H9 (cell line): ENCODE measurements at regions not wholly inside any gene's neighbourhood (a gene's known extent, or its start where the extent isn't known, plus 50 kb on each side); places are given as distances from the start of the nearest gene placed in this dataset.

Source experiments
- DNase-seq: peaks from one replicate; pipeline ENCODE4 v3.0.0-alpha.2; 2017
- H2AFZ ChIP-seq: one replicate; pipeline ENCODE4 v1.6.1; 2013; ENCODE audit warnings: mild to moderate bottlenecking, low read length, control low read depth, moderate library complexity
- H2AK5ac ChIP-seq: 2 replicates; pipeline ENCODE4 v1.6.1; 2013; ENCODE audit warnings: low read length, control low read depth, mixed read lengths; ENCODE audit not compliant: insufficient read length
- H2BK120ac ChIP-seq: one replicate; pipeline ENCODE4 v1.6.1; 2013; ENCODE audit warnings: low read depth, mild to moderate bottlenecking, low read length, control low read depth, inconsistent platforms; ENCODE audit not compliant: poor library complexity, severe bottlenecking
- H2BK12ac ChIP-seq: 2 replicates; pipeline ENCODE4 v1.6.1; 2013; ENCODE audit warnings: low read length, control low read depth, mixed read lengths, low read depth; ENCODE audit not compliant: insufficient read length
- H2BK15ac ChIP-seq: 2 replicates; pipeline ENCODE4 v1.6.1; 2013; ENCODE audit warnings: low read depth, low read length, control low read depth
- H2BK20ac ChIP-seq: one replicate; pipeline ENCODE4 v1.6.1; 2013; ENCODE audit warnings: low read depth, mild to moderate bottlenecking, low read length, control low read depth, inconsistent platforms; ENCODE audit not compliant: poor library complexity, severe bottlenecking
- H2BK5ac ChIP-seq: 2 replicates; pipeline ENCODE4 v1.6.1; 2013; ENCODE audit warnings: low read length, control low read depth, mixed read lengths; ENCODE audit not compliant: insufficient read length
- H3K14ac ChIP-seq: 2 replicates; pipeline ENCODE4 v1.6.1; 2013; ENCODE audit warnings: low read length, control low read depth; ENCODE audit not compliant: insufficient read depth
- H3K18ac ChIP-seq: 2 replicates; pipeline ENCODE4 v1.6.1; 2013; ENCODE audit warnings: low read depth, mild to moderate bottlenecking, mixed read lengths, low read length, control low read depth; ENCODE audit not compliant: insufficient read length
- H3K23ac ChIP-seq: 2 replicates; pipeline ENCODE4 v1.6.1; 2013; ENCODE audit warnings: low read length, control low read depth, mixed read lengths, low read depth; ENCODE audit not compliant: insufficient read length
- H3K23me2 ChIP-seq: 2 replicates; pipeline ENCODE4 v1.6.1; 2013; ENCODE audit warnings: low read depth, mild to moderate bottlenecking, mixed read lengths, low read length, control low read depth; ENCODE audit not compliant: insufficient read length, poor library complexity, severe bottlenecking
- H3K27ac ChIP-seq: 2 replicates; pipeline ENCODE4 v1.5.1; 2013; ENCODE audit warnings: low read length, control low read depth, mixed read lengths, low read depth; ENCODE audit not compliant: insufficient read length
- H3K27me3 ChIP-seq: 2 replicates; pipeline ENCODE4 v1.6.1; 2013; ENCODE audit warnings: low read length, control low read depth, inconsistent platforms; ENCODE audit not compliant: insufficient read depth
- H3K4ac ChIP-seq: 2 replicates; pipeline ENCODE4 v1.6.1; 2013; ENCODE audit warnings: low read depth, mild to moderate bottlenecking, control low read depth, inconsistent platforms, low read length, moderate library complexity
- H3K4me1 ChIP-seq: 2 replicates; pipeline ENCODE4 v1.6.1; 2013; ENCODE audit warnings: low read length, control low read depth, inconsistent platforms; ENCODE audit not compliant: insufficient read depth
- H3K4me2 ChIP-seq: 2 replicates; pipeline ENCODE4 v1.6.1; 2013; ENCODE audit warnings: low read length, control low read depth, mixed read lengths; ENCODE audit not compliant: insufficient read length, insufficient read depth
- H3K56ac ChIP-seq: 2 replicates; pipeline ENCODE4 v1.6.1; 2013; ENCODE audit warnings: low read depth, mild to moderate bottlenecking, mixed read lengths, low read length, control low read depth; ENCODE audit not compliant: insufficient read length
- H3K79me1 ChIP-seq: 2 replicates; pipeline ENCODE4 v1.6.1; 2013; ENCODE audit warnings: low read depth, mild to moderate bottlenecking, moderate library complexity, low read length, control low read depth, inconsistent platforms; ENCODE audit not compliant: insufficient read depth, poor library complexity, severe bottlenecking
- H3K79me2 ChIP-seq: 2 replicates; pipeline ENCODE4 v1.6.1; 2013; ENCODE audit warnings: low read length, control low read depth, inconsistent platforms; ENCODE audit not compliant: insufficient read depth
- H3K9ac ChIP-seq: 2 replicates; pipeline ENCODE4 v1.6.1; 2013; ENCODE audit warnings: low read length, control low read depth, mixed read lengths; ENCODE audit not compliant: insufficient read length; ENCODE audit errors: extremely low read depth
- H3K9me3 ChIP-seq: one replicate; pipeline ENCODE4 v1.6.1; 2013; ENCODE audit warnings: low read depth, low read length, inconsistent platforms; ENCODE audit not compliant: control insufficient read depth
- H3T11ph ChIP-seq: one replicate; pipeline ENCODE4 v1.6.1; 2013; ENCODE audit warnings: mild to moderate bottlenecking, low read length, control low read depth, inconsistent platforms
- H4K20me1 ChIP-seq: one replicate; pipeline ENCODE4 v1.6.1; 2013; ENCODE audit not compliant: control insufficient read depth, insufficient read length, insufficient read depth
- H4K5ac ChIP-seq: 2 replicates; pipeline ENCODE4 v1.6.1; 2013; ENCODE audit warnings: low read depth, mild to moderate bottlenecking, mixed read lengths, low read length, control low read depth; ENCODE audit not compliant: insufficient read length
- H4K8ac ChIP-seq: replicated peaks from 2 replicates; pipeline ENCODE4 v1.6.1; 2013; ENCODE audit warnings: low read length, control low read depth, mixed read lengths, low read depth; ENCODE audit not compliant: insufficient read length
- H4K91ac ChIP-seq: 2 replicates; pipeline ENCODE4 v1.6.1; 2013; ENCODE audit warnings: low read depth, mild to moderate bottlenecking, moderate library complexity, mixed read lengths, low read length, control low read depth; ENCODE audit not compliant: insufficient read length
- H3K27ac Mint-ChIP-seq, 3 experiments: 2 replicates in 2 of 3; 3 replicates in 1 of 3; pipeline ENCODE4 v1.8.0; 2020 to 2021; ENCODE audit warnings: mixed read lengths in 3 of 3, mild to moderate bottlenecking in 1 of 3, moderate library complexity in 1 of 3
- H3K27me3 Mint-ChIP-seq: 2 replicates; pipeline ENCODE4 v1.8.0; 2021; ENCODE audit warnings: low read depth, mild to moderate bottlenecking, moderate library complexity, mixed read lengths
- H3K36me3 Mint-ChIP-seq, 3 experiments: 2 replicates in 2 of 3; 3 replicates in 1 of 3; pipeline ENCODE4 v1.8.0; 2020 to 2021; ENCODE audit warnings: low read depth in 3 of 3, mixed read lengths in 3 of 3; ENCODE audit not compliant: insufficient read depth in 1 of 3
- H3K4me1 Mint-ChIP-seq, 2 experiments: 2 replicates each; pipeline ENCODE4 v1.8.0; 2020; ENCODE audit warnings: mixed read lengths in 2 of 2
- H3K4me3 Mint-ChIP-seq, 2 experiments: 2 replicates in 1 of 2; 3 replicates in 1 of 2; pipeline ENCODE4 v1.8.0; 2020 to 2021; ENCODE audit warnings: mild to moderate bottlenecking in 2 of 2, mixed read lengths in 2 of 2, moderate library complexity in 1 of 2
- H3K9me3 Mint-ChIP-seq, 2 experiments: 2 replicates in 1 of 2; 3 replicates in 1 of 2; pipeline ENCODE4 v1.8.0; 2020; ENCODE audit warnings: mild to moderate bottlenecking in 2 of 2, mixed read lengths in 2 of 2, moderate library complexity in 1 of 2
- WGBS: extraction: QIAGEN DNeasy Blood & Tissue Kit; methylation state at CpG from one replicate; pipeline ENCODE4 v1.1.7; 2013; ENCODE audit warnings: missing lambda C conversion rate, low lambda C conversion rate, mixed read lengths; ENCODE audit not compliant: insufficient read length; ENCODE audit errors: extremely low coverage; 5-methylcytosine and 5-hydroxymethylcytosine counted together
- TF ChIP-seq, protein P1 (sequence below): fragments of 200-600 bp; sonication (generic); conservative IDR thresholded peaks from 3 replicates; pipeline ENCODE4 v1.8.0; 2021; ENCODE audit warnings: antibody characterized with exemption, mild to moderate bottlenecking

DNA sequence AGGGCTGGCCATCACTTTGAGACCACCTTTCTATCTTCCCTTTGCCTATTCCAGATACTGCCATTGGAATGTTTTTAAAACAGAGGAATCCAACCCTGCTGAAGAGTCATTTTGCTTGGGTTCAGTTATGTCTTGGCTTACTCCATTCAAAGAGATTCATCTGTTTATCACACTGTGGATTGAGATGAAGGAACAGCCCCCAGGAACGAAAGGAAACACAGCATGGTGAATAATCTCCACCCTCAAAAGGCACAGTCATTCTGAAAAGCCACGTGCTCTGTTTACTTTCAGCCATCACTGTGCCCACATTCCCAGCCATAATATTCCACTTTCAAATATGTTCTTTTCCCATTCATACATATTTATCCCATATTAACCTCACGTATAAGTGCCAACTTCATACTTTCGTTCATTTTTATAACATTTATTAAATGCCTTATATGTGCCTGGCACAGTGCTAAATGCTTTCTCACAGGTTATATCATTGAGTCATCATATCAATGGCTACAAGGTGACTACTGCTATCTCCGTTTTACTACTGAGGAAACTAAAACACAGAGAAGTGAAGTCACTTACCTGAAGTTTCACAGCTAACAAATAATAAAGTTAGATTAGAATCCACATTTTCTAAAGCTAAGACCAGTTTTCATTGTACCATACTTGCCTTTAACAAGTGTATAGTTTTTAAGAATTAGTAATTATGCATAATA is 143.6 kb downstream of the OSR1 start:
- Mint-ChIP-seq H3K27ac (no peak overlapping the region), H3K9me3 (no peaks in the 10 kb centered on the region), H3K4me1 (peaks cover 5 to 12% of the 10 kb centered on the region in 2 experiments), H3K36me3 (no peaks in the 10 kb centered on the region), H3K4me3 (no peak overlapping the region), H3K27me3 (no peaks in the 10 kb centered on the region; the same call in 1 of the 2 replicates)
- Histone ChIP-seq H3K56ac (no peak overlapping the region), H3K79me2 (no peaks in the 10 kb centered on the region), H2BK120ac (no peak overlapping the region), H3K4me2 (no peak overlapping the region), H3K4me1 (peaks cover 5% of the 10 kb centered on the region), H2BK5ac (no peak overlapping the region), H3K9ac (no peak overlapping the region), H3K14ac (no peak overlapping the region), H4K5ac (no peak overlapping the region), H2BK12ac (no peak overlapping the region), H4K91ac (no peak overlapping the region), H3K4ac (no peak overlapping the region), H3K27ac (no peak overlapping the region), H2AFZ (no peak overlapping the region), H3T11ph (no peak overlapping the region), H2AK5ac (no peak overlapping the region), H3K27me3 (no peaks in the 10 kb centered on the region), H3K18ac (no peak overlapping the region), H3K9me3 (no peaks in the 10 kb centered on the region), H3K23me2 (no peaks in the 10 kb centered on the region), H4K20me1 (no peaks in the 10 kb centered on the region), H2BK20ac (no peak overlapping the region), H3K23ac (no peak overlapping the region), H4K8ac (no peak overlapping the region), H2BK15ac (no peak overlapping the region), H3K79me1 (no peaks in the 10 kb centered on the region)
- TF ChIP-seq, protein P1, sequence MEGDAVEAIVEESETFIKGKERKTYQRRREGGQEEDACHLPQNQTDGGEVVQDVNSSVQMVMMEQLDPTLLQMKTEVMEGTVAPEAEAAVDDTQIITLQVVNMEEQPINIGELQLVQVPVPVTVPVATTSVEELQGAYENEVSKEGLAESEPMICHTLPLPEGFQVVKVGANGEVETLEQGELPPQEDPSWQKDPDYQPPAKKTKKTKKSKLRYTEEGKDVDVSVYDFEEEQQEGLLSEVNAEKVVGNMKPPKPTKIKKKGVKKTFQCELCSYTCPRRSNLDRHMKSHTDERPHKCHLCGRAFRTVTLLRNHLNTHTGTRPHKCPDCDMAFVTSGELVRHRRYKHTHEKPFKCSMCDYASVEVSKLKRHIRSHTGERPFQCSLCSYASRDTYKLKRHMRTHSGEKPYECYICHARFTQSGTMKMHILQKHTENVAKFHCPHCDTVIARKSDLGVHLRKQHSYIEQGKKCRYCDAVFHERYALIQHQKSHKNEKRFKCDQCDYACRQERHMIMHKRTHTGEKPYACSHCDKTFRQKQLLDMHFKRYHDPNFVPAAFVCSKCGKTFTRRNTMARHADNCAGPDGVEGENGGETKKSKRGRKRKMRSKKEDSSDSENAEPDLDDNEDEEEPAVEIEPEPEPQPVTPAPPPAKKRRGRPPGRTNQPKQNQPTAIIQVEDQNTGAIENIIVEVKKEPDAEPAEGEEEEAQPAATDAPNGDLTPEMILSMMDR: no peak
- WGBS: 100% methylated on average over 2 of the region's 5 CpGs
- no peak for DNase-seq
